ENCODE measurements at regions not wholly inside any gene's neighbourhood (a gene's known extent, or its start where the extent isn't known, plus 50 kb on each side); places are given as distances from the start of the nearest gene placed in this dataset.
A peak's percentile ranks its signal among the peaks of the same experiment; 100 is the strongest.

- TF ChIP-seq MAX (IDR thresholded peaks at IDR 0.05), result no peak
- no peak for TF ChIP-seq POLR2A (IDR thresholded peaks at IDR 0.05; ENCODE audit: borderline replicate concordance, extremely low read depth, insufficient read depth, insufficient read length)
- no peak for TF ChIP-seq ELF1 (IDR thresholded peaks at IDR 0.05; ENCODE audit: borderline replicate concordance, low read depth)
- no peak for TF ChIP-seq EGR1 (IDR thresholded peaks at IDR 0.05; ENCODE audit: low read depth)
- TF ChIP-seq ZNF274 (IDR thresholded peaks at IDR 0.05; ENCODE audit: low read depth, low read length), result no peak
- TF ChIP-seq RAD21 (IDR thresholded peaks at IDR 0.05; ENCODE audit: low read depth), result no peak
- TF ChIP-seq SIN3A (IDR thresholded peaks at IDR 0.05; ENCODE audit: low read depth), result no peak
These were observed 178.6 kb upstream of the LYSMD4 start (continued) for GRCh38 chr15:99911816-99912215.

- no peaks in the 10 kb centered on the region for H3K4me1 ChIP-seq (ENCODE audit: control insufficient read depth in 1 of 2, insufficient read depth in 2 of 2, low read length in 2 of 2)
- no peak overlapping the region for H3K9ac ChIP-seq (ENCODE audit: low read length)
- no peak overlapping the region for H3K4me2 ChIP-seq (ENCODE audit: low read length)
- H3K36me3 ChIP-seq (ENCODE audit: control insufficient read depth in 1 of 2, insufficient read depth in 2 of 2, low read length in 2 of 2), result no peaks in the 10 kb centered on the region
- RAD21 ChIA-PET (ENCODE audit: low non-redundant PET in 1 of 2, low total read pairs in 2 of 2, uncharacterized antibody in 2 of 2, unreplicated experiment in 2 of 2), result no interaction called here
- H2AFZ ChIP-seq (ENCODE audit: low read depth, low read length, poor library complexity, severe bottlenecking), result peak overlapping the region; percentile 32
- no peak overlapping the region for H3K27ac ChIP-seq (ENCODE audit: low read depth, low read length)
- H4K20me1 ChIP-seq (ENCODE audit: insufficient read depth), result no peaks in the 10 kb centered on the region
- POLR2A ChIA-PET, result no interaction called here
- intact Hi-C loops (cut with micrococcal nuclease), result loop anchor here (1.0 kb wide), 1 partner anchor 636 kb away; no protein-coding TSS in a partner anchor
- DNase-seq (ENCODE audit: low read depth, low spot score), result peak; percentile 38
- no TSS peak for BruUV-seq (replicated peaks)
- H3K4me3 ChIP-seq (replicated peaks in 1 of 2; ENCODE audit: low read depth in 1 of 2, low read length in 2 of 2), result no peak overlapping the region
- CTCF ChIA-PET, result interaction anchor here (0.8 to 1.5 kb wide), 3 partner anchors 153 to 637 kb away, joined by 3 to 6 read pairs (median 4); no protein-coding TSS in a partner anchor
- TF ChIP-seq ZBTB33 (IDR thresholded peaks at IDR 0.05; ENCODE audit: extremely low read depth, insufficient replicate concordance, low read length) (no peak), FOSL1 (IDR thresholded peaks at IDR 0.05; ENCODE audit: low read depth) (no peak), RAD21 (IDR thresholded peaks at IDR 0.05; ENCODE audit: low read depth) (peak; percentile 69), CTCF (IDR thresholded peaks at IDR 0.05 in 2 of 3, conservative IDR thresholded peaks at IDR 0.05 in 1 of 3; ENCODE audit: borderline replicate concordance in 1 of 3, insufficient read depth in 1 of 3, low read depth in 2 of 3, low read length in 2 of 3) (peak; percentile 40 to 59 (median 57); a peak in 5 of 6 replicates)
- H3K27me3 ChIP-seq (ENCODE audit: insufficient read depth, low read length), result no peaks in the 10 kb centered on the region
- H3K9me3 ChIP-seq (ENCODE audit: control insufficient read depth in 1 of 2, insufficient read depth in 1 of 2, low read depth in 1 of 2, low read length in 2 of 2), result no peaks in the 10 kb centered on the region
- H3K9me2 ChIP-seq (ENCODE audit: insufficient read depth), result no peaks in the 10 kb centered on the region
- H3K79me2 ChIP-seq (ENCODE audit: insufficient read depth, low read length), result no peaks in the 10 kb centered on the region
- ATAC-seq, result peak; percentile 93
These were observed 176.5 kb upstream of the LYSMD4 start for GRCh38 chr15:99909592-99910295.

Data from HCT116 (cell line).